Retina (tissue), 1 donor: ENCODE measurements at regions not wholly inside any gene's neighbourhood (a gene's known extent, or its start where the extent isn't known, plus 50 kb on each side); places are given as distances from the start of the nearest gene placed in this dataset.

ENCODE experiments used
- DNase-seq: peaks from one replicate; pipeline ENCODE4 v3.0.0-alpha.2; 2016

- DNase-seq = no peak
Measured at GRCh38 chr4:160877087-160877790, 1286.6 kb downstream of the FSTL5 start.

GRCh38 chr4:160880180-160880579 lies 1283.6 kb downstream of the FSTL5 start:
- DNase-seq = no peak

GRCh38 chr4:160887668-160888067 lies 1276.1 kb downstream of the FSTL5 start:
- DNase-seq = no peak

- no peak for DNase-seq
Measured at GRCh38 chr4:160894128-160894527, 1269.7 kb downstream of the FSTL5 start.

GRCh38 chr4:160894809-160895208 lies 1269.0 kb downstream of the FSTL5 start:
- DNase-seq = no peak

- no peak for DNase-seq
Measured at GRCh38 chr4:160927311-160927710, 1236.5 kb downstream of the FSTL5 start.

- DNase-seq = no peak
Measured at GRCh38 chr4:160928482-160928881, 1235.3 kb downstream of the FSTL5 start.

GRCh38 chr4:160947653-160948052 lies 1216.1 kb downstream of the FSTL5 start:
- no peak for DNase-seq

- DNase-seq = no peak
Measured at GRCh38 chr4:160956875-160957274, 1206.9 kb downstream of the FSTL5 start.

- DNase-seq = no peak
Measured at GRCh38 chr4:160969925-160970324, 1193.9 kb downstream of the FSTL5 start.

- no peak for DNase-seq
Measured at GRCh38 chr4:160980091-160980490, 1183.7 kb downstream of the FSTL5 start.

- DNase-seq = no peak
Measured at GRCh38 chr4:160981083-160981482, 1182.7 kb downstream of the FSTL5 start.

- DNase-seq = no peak
Measured at GRCh38 chr4:160983035-160983434, 1180.8 kb downstream of the FSTL5 start.

- DNase-seq = no peak
Measured at GRCh38 chr4:161002386-161002785, 1161.4 kb downstream of the FSTL5 start.

GRCh38 chr4:161003418-161004057 lies 1160.3 kb downstream of the FSTL5 start:
- DNase-seq = no peak

- DNase-seq = no peak
Measured at GRCh38 chr4:161005746-161006145, 1158.1 kb downstream of the FSTL5 start.

- DNase-seq = no peak
Measured at GRCh38 chr4:161008527-161008926, 1155.3 kb downstream of the FSTL5 start.

GRCh38 chr4:161010227-161010626 lies 1153.6 kb downstream of the FSTL5 start:
- DNase-seq = no peak
